H54 (cell line): ENCODE measurements at regions not wholly inside any gene's neighbourhood (a gene's known extent, or its start where the extent isn't known, plus 50 kb on each side); places are given as distances from the start of the nearest gene placed in this dataset.
"Not testable (repeated sequence)": the region's sequence is repeated elsewhere in the genome, so short reads cannot be mapped to it uniquely, and the experiment has no call there.

Source experiments
- DNase-seq: peaks from one replicate; pipeline ENCODE4 v3.0.0; 2011; ENCODE audit warnings: low spot score, mixed read lengths; ENCODE audit not compliant: insufficient read length
- FAIRE-seq: peaks from 3 replicates; lab custom pipeline; 2011; peaks lifted over from hg19 to GRCh38; lab: Jason Lieb, UNC
- POLR2A ChIP-seq: IDR thresholded peaks from 2 replicates; pipeline ENCODE4 v1.6.1; 2011; ENCODE audit warnings: low read depth, mild to moderate bottlenecking, low read length

DNA sequence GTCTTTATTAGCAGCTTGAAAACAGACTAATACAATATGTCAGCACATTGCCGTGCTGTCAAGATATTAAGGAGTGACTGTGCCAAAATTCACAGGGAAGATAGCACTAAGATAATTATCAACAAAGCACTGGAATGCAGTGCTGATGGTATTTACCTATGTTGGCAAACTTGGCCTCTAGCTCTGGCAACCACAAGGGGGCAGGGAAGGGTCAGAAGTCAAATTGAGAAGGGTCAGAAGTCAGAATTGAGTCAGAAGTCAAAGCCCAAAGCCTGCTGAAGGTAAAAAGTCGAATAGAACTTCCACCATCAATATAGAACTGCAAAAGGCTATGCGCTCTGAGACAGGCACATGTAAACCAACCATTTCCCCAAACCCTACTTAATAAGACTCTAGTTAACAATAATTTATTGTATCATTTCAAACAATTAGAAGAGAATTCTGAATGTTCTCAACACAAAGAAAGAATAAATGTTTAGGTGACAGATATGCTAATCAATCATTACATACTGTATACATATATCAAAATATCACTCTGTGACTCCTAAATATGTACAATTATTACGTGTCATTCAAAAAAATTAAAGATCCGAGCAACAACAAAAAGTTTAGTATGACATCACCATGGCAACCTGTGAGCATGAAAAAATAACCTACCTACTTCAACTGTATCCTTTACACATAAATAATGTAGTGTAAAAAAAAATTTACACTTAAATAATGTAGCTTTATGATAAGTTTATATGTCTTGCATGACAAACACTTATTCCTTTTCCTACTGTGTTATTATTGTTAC, 916.1 kb downstream of the KCNJ2 start:
- no peak for TF ChIP-seq POLR2A
- DNase-seq = no peak
- peak; percentile 90 for FAIRE-seq

DNA sequence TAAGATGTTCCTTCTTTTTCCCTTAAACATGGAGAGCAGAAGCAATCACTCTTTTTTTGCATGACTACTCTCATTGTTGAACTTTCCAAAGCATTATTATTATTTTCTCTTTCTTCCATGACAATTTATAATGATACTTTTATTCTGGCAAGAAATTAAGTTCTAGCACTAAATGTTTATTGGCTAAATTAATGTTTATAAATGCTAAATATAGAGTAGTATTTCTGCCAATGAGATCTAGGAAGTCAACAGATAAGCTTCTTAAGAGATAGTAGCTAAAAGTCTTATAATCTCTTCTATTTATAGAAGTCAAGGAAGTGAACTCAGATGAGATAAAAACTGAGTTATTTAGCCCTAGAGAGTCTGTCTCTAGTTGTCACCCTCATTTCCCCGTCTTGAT, 920.1 kb downstream of the KCNJ2 start:
- DNase-seq = no peak
- no peak for TF ChIP-seq POLR2A
- FAIRE-seq = no peak

DNA sequence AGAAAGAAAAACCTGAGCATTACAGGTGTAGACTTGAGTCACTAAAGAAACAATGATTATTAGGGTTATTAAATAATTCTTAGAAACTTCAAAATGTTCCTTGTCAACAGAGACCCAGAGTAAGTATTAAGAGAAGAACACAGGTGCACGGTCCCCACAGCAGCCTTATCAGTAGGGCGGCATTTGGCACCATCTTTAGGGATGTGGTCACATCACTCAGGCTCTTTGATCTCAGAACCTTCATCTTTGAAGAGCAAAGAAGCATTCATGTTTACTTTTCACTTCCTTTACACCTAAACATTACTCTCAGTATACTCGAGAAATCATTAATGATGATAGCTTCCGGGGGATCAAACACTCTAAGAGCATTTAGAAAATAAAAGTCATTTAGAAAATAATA, 928.7 kb downstream of the KCNJ2 start:
- no peak for FAIRE-seq
- DNase-seq = no peak
- TF ChIP-seq POLR2A = no peak

DNA sequence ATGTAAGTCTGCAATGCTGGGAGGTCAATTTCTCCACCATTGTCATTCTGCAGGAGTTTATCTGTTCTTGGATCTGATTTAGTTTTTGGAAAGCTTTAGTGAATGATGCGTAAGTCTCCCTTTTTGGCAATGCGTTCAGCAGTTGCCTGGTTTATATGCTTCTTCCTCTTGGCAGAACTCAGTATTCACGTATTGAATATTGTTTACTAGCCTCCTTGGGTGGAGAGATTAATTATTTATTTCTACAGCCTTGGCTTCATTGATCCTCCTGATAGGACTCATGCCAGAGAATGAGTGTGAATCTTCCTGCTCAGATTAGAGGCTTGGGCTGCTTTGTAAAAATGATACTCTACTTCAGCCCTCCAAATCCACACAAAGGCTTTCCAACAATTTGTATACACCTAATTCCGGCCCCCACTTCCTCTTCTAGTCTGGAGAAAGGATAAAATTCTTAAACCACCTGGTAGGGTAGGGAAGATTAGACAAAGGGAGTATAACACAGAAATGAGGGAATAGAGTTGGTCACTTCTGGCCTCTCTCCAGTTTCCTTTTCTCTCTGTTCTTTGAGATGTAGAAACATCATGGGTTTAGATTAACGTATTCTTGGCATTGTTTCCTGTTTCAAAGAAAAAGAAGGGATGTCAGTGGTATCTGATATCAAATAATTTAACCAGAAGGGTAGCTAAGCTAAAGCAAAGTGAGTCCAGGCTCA, 929.8 kb downstream of the KCNJ2 start:
- DNase-seq (no peak), FAIRE-seq (no peak)
- TF ChIP-seq POLR2A = no peak

DNA sequence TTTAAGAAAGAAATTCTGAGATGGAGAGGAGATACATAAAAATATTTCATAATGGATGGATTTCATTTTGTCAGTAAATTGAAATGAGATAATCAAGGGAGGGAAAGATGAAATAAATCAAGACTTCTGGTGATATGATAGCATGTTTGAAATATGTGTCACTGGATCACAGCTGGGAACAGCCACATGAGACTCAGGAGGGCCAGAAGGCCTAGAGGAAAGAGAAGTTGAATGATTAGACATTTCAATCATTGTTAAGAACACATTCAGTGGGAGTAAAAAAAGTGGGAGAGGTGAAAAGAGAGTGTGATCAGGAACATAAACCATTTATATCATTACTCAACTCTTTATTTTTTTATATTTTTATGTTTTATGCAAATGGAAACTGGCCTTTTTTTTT, 933.4 kb downstream of the KCNJ2 start:
- DNase-seq (no peak), FAIRE-seq (no peak)

DNA sequence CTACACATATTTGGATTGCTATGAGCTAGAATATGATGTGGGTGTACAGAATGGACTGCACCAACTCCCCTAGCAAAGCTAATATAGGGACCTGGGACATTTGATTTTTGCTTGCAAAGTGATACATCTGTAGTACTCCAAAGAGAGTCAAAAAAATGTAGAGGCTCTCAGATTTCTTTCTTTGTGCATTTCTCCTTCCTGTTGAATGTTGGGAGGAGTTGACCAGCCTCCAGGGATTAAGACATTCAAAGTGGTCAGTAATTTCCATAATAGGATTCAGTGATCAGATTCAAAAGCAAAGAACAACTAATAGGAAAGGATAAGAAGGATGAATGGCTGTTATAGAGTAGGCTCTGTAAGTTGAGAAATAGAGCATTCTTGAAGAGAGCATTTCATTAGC, 934.9 kb downstream of the KCNJ2 start:
- FAIRE-seq = no peak
- DNase-seq = no peak
- TF ChIP-seq POLR2A = no peak

More for the DNA sequence above, 933.4 kb downstream of the KCNJ2 start:
- TF ChIP-seq POLR2A = no peak

DNA sequence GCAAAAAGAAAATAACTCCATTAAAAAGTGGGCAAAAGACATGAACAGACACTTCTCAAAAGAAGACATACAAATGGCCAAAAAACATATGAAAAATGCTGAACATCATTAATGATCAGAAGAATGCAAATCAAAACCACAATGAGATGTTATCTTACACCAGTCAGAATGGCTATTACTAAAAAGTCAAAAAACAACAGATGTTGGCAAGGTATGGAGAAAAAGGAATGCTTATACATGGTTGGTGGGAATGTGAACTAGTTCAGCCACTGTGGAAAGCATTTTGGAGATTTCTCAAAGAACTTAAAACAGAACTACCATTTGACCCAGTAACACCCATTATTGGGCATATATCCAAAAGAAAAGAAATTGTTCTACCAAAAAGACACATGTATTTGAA, 936.7 kb downstream of the KCNJ2 start:
- not testable (repeated sequence) for FAIRE-seq, DNase-seq

DNA sequence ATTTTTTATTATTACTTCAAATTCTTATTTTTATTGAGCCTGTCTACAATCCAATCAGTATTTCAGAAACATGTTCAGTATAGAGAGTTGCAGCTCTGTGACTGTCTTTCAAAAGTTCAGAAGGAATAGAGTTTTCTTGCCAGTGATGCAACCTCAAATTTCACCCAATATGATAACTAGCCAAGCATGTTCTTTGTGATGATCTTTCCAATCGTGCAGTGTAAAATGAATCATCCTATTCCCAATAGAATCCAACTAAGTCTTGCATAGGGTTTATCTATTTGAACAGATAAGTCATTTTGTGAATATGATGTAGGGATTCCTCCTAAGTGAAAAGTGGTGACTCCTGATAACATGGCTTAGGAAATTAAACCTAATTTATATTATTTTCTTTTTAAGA, 937.8 kb downstream of the KCNJ2 start:
- DNase-seq = no peak
- TF ChIP-seq POLR2A = no peak
- peak; percentile 20 for FAIRE-seq

DNA sequence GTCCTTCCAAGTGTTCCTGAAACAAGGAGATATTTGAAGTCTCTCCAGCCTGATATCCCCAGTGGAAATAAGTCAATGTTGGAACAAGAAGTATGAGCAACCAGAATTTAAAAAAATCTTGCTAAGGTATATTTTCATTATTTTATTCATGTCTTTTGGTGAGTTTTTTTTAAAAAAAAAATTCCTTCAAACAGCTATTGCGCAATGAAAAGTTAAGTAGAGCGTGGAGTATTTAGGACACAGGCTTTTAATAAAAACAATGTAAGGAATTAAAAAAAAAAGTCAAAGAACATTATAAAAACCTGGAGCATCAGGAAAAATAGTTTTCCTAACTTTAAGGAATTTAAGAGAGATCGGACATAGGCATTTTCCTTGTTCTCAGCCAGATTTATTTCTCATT, 940.4 kb downstream of the KCNJ2 start:
- FAIRE-seq (no peak), DNase-seq (no peak)
- TF ChIP-seq POLR2A = no peak

DNA sequence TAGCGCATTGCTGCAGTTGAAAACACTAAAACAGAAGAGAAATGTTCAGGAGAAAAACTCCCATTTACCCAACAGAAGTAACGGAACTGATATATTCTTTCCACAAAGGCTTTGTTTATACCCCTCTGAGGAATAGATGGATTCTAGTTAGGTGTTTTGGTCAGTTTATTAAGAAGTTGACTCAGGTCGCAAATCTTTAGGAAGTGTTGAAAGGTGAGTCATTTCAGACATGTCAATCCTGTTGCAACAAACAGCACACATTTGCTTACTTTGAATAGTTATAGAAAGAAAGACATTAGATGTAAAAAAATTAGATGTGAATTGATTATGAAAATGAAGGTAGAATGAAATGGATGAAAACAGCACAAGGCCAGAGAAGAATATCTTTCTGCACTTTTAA, 941.0 kb downstream of the KCNJ2 start:
- no peak for TF ChIP-seq POLR2A
- DNase-seq (no peak), FAIRE-seq (no peak)

DNA sequence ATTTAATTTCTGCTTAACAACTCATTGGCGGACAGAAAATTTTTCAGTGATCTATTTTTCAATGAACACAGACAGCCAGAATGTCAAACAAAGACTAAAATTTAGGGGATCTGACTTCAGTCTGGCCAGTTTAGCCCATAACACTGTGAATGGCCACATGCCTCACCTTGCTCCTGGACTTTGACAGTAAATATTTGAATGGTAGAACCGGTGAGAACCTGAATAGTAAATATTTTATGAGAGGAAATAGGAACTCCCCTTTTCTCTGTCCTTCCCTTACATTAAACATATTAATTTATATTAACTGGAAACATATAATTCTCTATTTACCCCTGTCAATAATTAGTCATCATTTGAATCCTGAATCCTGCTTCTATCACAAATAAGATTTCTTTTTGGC, 942.1 kb downstream of the KCNJ2 start:
- no peak for FAIRE-seq
- no peak for TF ChIP-seq POLR2A
- no peak for DNase-seq

DNA sequence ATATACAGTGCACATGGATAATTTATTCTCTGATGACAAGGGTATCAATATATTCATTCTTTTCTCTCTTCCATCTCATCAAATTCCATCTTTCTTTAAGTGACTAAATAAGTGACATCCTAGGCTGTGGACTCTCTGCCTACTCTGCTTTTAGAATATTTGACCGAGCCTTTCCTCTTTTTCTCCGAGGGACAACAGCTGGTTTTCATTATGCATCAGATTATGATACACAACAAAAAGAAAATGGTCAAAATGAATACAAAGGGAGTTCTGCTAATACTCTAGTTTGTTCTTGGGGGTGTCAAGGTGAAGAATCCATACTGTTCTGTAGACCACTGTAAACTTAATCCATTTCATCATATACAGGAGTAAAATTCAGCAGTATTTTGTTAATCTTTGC, 942.6 kb downstream of the KCNJ2 start:
- DNase-seq (no peak), FAIRE-seq (no peak)
- TF ChIP-seq POLR2A = no peak

DNA sequence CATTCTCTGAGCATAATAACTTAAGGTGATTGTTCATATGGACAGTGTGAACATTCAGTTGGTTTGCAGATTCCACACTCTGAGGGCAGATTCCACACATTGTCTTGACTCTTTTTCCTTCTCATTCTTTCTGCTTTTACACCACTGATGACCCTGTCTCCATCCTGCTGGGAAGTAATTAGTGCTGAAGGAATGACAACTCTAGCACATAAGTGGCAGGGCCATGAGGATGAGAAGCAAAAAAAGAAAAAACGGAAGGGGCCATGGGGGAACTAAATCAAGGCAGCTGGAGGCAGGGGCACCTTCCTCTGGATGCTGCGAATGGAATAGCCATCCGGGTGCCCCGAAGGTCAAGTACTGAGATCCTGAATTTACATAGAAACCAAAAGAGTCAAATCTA, 944.0 kb downstream of the KCNJ2 start:
- TF ChIP-seq POLR2A = no peak
- no peak for DNase-seq
- FAIRE-seq = no peak

DNA sequence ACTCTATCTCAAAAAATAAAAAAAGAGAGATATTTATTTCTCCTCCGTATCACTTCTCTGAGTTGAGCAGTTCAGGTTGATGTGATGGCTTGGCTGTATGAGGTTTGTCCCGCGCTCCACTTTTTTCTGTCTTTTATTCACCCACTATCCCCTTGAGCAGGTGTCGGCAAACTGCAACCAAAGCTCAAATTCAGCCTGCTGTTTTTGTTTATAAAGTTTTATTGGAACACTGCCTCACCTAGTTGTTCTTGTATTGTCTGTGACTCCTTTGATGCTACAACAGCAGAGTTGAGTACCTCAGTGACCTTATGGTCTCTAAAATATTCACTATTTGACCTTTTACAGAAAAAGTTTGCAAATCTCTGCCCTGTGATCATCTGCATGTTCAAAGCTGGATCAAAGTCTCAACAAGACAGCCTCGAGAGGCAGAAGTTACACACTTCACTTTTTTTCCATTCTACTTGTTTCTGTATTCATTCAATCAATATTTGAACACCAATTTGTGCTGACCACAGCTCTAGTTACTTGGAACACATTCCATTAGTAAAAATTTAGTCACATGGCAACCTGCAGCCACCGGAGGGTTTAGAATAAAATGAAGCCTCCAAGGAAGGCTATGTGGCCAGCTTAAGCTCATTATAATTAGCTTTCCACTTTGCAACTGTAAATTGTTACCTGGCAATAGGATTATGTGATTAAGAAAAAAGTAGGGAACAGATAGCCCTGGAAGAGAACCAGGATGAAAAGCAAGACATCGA, 945.8 kb downstream of the KCNJ2 start:
- DNase-seq (no peak), FAIRE-seq (no peak)

DNA sequence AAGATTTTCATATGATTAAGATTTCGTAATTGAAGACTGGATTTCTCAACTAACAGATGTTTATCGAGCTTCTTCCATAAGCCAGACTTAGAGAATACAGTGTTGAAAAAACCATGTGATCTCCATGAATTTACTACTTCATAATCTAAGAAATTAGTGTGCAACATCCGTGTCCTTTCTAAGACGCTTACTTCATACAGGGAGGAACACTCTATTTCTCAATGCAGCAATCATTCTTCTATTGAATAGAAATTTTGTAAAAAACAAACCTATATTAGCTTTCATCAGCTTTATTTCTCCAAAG, 946.3 kb downstream of the KCNJ2 start:
- TF ChIP-seq POLR2A = no peak
- DNase-seq = no peak
- FAIRE-seq = no peak

More for the DNA sequence above, 945.8 kb downstream of the KCNJ2 start:
- TF ChIP-seq POLR2A = no peak
